OCI-LY1 (cell line): ENCODE measurements at regions not wholly inside any gene's neighbourhood (a gene's known extent, or its start where the extent isn't known, plus 50 kb on each side); places are given as distances from the start of the nearest gene placed in this dataset.

ENCODE experiments used
- EZH2 ChIP-seq: fragments of 200-600 bp; sonication (generic), shearing (Covaris generic); IDR thresholded peaks from 2 replicates; pipeline ENCODE4 v1.8.0; 2017; ENCODE audit warnings: borderline replicate concordance, mixed run types, mild to moderate bottlenecking, antibody characterized with exemption, low read length, moderate library complexity, mixed read lengths
- TF ChIP-seq, protein P1 (sequence below): fragments of 200-600 bp; sonication (generic), shearing (Covaris generic); IDR thresholded peaks from 2 replicates; pipeline ENCODE4 v1.5.1; 2017; ENCODE audit warnings: mild to moderate bottlenecking, antibody characterized with exemption, low read length, moderate library complexity, mixed read lengths

DNA sequence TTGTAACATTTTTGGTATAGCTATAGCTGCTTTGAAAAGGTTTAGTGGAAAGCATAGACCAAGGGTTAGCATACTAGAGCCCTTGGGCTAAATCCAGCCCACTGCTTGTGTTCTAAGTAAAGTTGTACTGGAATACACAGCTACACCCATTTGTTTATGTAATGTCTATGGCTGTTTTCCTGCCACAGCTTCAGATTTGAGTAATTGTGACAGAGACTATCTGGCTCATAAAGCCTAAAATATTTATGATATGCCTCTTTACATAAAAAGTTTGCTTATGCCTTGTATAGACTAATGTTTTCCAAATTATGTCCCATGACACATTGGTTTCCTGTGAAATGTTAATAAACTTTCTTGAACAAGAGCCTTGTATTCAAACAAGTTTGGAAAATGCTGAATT, 234.8 kb upstream of the ATP2B1 start:
- TF ChIP-seq, protein P1, sequence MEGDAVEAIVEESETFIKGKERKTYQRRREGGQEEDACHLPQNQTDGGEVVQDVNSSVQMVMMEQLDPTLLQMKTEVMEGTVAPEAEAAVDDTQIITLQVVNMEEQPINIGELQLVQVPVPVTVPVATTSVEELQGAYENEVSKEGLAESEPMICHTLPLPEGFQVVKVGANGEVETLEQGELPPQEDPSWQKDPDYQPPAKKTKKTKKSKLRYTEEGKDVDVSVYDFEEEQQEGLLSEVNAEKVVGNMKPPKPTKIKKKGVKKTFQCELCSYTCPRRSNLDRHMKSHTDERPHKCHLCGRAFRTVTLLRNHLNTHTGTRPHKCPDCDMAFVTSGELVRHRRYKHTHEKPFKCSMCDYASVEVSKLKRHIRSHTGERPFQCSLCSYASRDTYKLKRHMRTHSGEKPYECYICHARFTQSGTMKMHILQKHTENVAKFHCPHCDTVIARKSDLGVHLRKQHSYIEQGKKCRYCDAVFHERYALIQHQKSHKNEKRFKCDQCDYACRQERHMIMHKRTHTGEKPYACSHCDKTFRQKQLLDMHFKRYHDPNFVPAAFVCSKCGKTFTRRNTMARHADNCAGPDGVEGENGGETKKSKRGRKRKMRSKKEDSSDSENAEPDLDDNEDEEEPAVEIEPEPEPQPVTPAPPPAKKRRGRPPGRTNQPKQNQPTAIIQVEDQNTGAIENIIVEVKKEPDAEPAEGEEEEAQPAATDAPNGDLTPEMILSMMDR: no peak
- TF ChIP-seq EZH2: no peak
